HG02970 (cell line): ENCODE measurements at regions not wholly inside any gene's neighbourhood (a gene's known extent, or its start where the extent isn't known, plus 50 kb on each side); places are given as distances from the start of the nearest gene placed in this dataset.
"Not testable (repeated sequence)": the region's sequence is repeated elsewhere in the genome, so short reads cannot be mapped to it uniquely, and the experiment has no call there.

Source experiments
- ATAC-seq: cut with Tn5 transposase; IDR thresholded peaks from one replicate; pipeline ENCODE4 v1.9.1; 2021; ENCODE audit warnings: mild to moderate bottlenecking, moderate library complexity, moderate number of reproducible peaks; ENCODE audit not compliant: unreplicated experiment, low FRiP score

GRCh38 chrX:35562395-35562794 lies 235.7 kb upstream of the MAGEB16 start:
- no peak for ATAC-seq

GRCh38 chrX:35590210-35590609 lies 207.9 kb upstream of the MAGEB16 start:
- ATAC-seq = no peak

- ATAC-seq = not testable (repeated sequence)
Observed at GRCh38 chrX:35611562-35611961, 186.6 kb upstream of the MAGEB16 start.

- ATAC-seq = no peak
Observed at GRCh38 chrX:35617836-35618235, 180.3 kb upstream of the MAGEB16 start.

GRCh38 chrX:35622040-35622439 lies 176.1 kb upstream of the MAGEB16 start:
- ATAC-seq = no peak

GRCh38 chrX:35622601-35623000 lies 175.5 kb upstream of the MAGEB16 start:
- ATAC-seq = no peak

GRCh38 chrX:35625714-35626113 lies 172.4 kb upstream of the MAGEB16 start:
- ATAC-seq = no peak

GRCh38 chrX:35626124-35626523 lies 172.0 kb upstream of the MAGEB16 start:
- no peak for ATAC-seq

- not testable (repeated sequence) for ATAC-seq
Observed at GRCh38 chrX:35635971-35636370, 162.2 kb upstream of the MAGEB16 start.

- no peak for ATAC-seq
Observed at GRCh38 chrX:35664833-35665232, 133.3 kb upstream of the MAGEB16 start.

GRCh38 chrX:35665311-35665710 lies 132.8 kb upstream of the MAGEB16 start:
- ATAC-seq = no peak

- no peak for ATAC-seq
Observed at GRCh38 chrX:35670889-35671288, 127.3 kb upstream of the MAGEB16 start.

GRCh38 chrX:35675151-35675550 lies 123.0 kb upstream of the MAGEB16 start:
- no peak for ATAC-seq

GRCh38 chrX:35680940-35681346 lies 117.2 kb upstream of the MAGEB16 start:
- ATAC-seq = no peak

- no peak for ATAC-seq
Observed at GRCh38 chrX:35682476-35682875, 115.7 kb upstream of the MAGEB16 start.

- ATAC-seq = no peak
Observed at GRCh38 chrX:35696760-35697234, 101.3 kb upstream of the MAGEB16 start.

GRCh38 chrX:35699642-35700041 lies 98.5 kb upstream of the MAGEB16 start:
- ATAC-seq = no peak

- ATAC-seq = no peak
Observed at GRCh38 chrX:35700121-35700520, 98.0 kb upstream of the MAGEB16 start.

- ATAC-seq = no peak
Observed at GRCh38 chrX:35711281-35711680, 86.9 kb upstream of the MAGEB16 start.

- no peak for ATAC-seq
Observed at GRCh38 chrX:35722128-35722527, 76.0 kb upstream of the MAGEB16 start.

GRCh38 chrX:35726176-35726575 lies 72.0 kb upstream of the MAGEB16 start:
- no peak for ATAC-seq

- ATAC-seq = no peak
Observed at GRCh38 chrX:35728481-35728880, 69.7 kb upstream of the MAGEB16 start.

- no peak for ATAC-seq
Observed at GRCh38 chrX:35733879-35734278, 64.3 kb upstream of the MAGEB16 start.
